ENCODE measurements at regions not wholly inside any gene's neighbourhood (a gene's known extent, or its start where the extent isn't known, plus 50 kb on each side); places are given as distances from the start of the nearest gene placed in this dataset.

DNA sequence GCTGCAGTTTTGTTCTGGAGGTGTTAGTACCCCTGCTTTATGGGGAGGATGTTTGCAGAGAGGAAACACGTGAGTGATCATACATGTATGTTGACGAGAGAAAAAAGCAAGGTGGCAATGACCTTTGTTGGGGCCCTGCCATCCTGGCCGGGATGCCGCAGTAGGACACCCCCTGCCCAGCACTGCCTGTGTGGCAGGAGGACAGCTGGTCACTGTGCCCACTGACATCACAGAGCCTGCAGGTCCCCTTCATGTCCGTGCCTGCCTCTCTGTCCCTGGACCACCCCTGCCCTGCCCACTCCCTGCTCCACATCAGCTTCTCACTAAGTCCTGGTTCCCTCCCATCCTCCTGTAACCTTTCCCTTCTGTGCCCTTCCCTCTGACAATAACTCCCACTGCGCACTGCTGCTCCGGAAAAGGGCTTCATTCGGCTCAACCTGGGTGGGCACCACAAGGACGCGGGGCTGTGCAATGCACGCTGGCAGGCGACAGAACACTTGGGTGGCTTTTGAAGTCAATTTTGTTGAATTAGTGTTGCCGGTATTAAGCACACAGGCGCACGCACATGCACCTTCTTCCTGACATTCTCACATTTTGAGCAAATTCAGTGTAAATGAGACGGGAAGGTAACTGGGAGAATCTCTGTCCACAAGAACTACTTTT, 51.5 kb upstream of the TWIST2 start:
- H3K79me2 ChIP-seq (ENCODE audit: control insufficient read depth, insufficient read depth, low read length), result no peaks in the 10 kb centered on the region
- H3K9ac ChIP-seq (ENCODE audit: insufficient read depth, low read length), result no peak overlapping the region
- no peaks in the 10 kb centered on the region for H3K4me1 ChIP-seq (ENCODE audit: control insufficient read depth, extremely low read depth, insufficient read depth, low read length)
- no peak overlapping the region for H3K4me2 ChIP-seq (ENCODE audit: extremely low read depth, insufficient read depth, low read length)
- H3K36me3 ChIP-seq (ENCODE audit: control insufficient read depth, insufficient read depth, low read length), result no peaks in the 10 kb centered on the region
- peaks cover 3% of the 10 kb centered on the region for H3K27me3 ChIP-seq (ENCODE audit: control insufficient read depth, insufficient read depth, low read length)
- no peaks in the 10 kb centered on the region for H4K20me1 ChIP-seq (ENCODE audit: control insufficient read depth, extremely low read depth, insufficient read depth, low read length)
- no peak for TF ChIP-seq EZH2 (IDR thresholded peaks at IDR 0.05; ENCODE audit: low read length, missing control alignments)
- TF ChIP-seq, protein P1, sequence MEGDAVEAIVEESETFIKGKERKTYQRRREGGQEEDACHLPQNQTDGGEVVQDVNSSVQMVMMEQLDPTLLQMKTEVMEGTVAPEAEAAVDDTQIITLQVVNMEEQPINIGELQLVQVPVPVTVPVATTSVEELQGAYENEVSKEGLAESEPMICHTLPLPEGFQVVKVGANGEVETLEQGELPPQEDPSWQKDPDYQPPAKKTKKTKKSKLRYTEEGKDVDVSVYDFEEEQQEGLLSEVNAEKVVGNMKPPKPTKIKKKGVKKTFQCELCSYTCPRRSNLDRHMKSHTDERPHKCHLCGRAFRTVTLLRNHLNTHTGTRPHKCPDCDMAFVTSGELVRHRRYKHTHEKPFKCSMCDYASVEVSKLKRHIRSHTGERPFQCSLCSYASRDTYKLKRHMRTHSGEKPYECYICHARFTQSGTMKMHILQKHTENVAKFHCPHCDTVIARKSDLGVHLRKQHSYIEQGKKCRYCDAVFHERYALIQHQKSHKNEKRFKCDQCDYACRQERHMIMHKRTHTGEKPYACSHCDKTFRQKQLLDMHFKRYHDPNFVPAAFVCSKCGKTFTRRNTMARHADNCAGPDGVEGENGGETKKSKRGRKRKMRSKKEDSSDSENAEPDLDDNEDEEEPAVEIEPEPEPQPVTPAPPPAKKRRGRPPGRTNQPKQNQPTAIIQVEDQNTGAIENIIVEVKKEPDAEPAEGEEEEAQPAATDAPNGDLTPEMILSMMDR (conservative IDR thresholded peaks at IDR 0.05 in 1 of 2, IDR thresholded peaks at IDR 0.05 in 1 of 2; ENCODE audit: low read depth in 1 of 2, low read length in 2 of 2), result no peak
- no peaks in the 10 kb centered on the region for H3K9me3 ChIP-seq (ENCODE audit: control insufficient read depth, insufficient read depth, low read depth, low read length)
- DNase-seq (ENCODE audit: low read depth in 2 of 2), result no peak
- H3K4me3 ChIP-seq (replicated peaks in 1 of 4; ENCODE audit: control extremely low read depth in 1 of 4, insufficient read depth in 1 of 4, low read depth in 3 of 4, low read length in 4 of 4), result no peak overlapping the region
- H2AFZ ChIP-seq (ENCODE audit: low read length), result no peak overlapping the region
- no peak overlapping the region for H3K27ac ChIP-seq (ENCODE audit: insufficient read depth, low read length)

DNA sequence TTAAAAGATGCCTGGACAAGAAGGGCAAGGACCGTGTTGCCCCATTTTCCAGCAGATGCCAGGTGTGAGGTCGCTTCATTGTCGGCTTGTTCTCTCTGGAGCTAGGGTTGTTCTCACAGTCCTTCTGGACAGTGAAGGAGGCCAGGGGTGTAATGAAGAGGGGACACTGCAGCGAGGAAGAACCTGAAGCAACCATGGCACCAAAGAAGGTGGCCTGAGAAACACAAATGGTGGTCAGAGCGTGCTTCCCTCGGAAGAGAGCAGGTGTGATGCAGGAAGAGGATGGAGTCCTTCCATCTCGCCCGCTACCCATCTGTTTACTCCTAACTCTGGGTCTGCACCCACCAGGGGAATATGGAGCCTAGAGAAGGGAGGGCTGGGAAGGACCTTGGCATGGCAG, 50.3 kb upstream of the TWIST2 start:
- no peaks in the 10 kb centered on the region for H3K79me2 ChIP-seq (ENCODE audit: control insufficient read depth, insufficient read depth, low read length)
- no peak overlapping the region for H3K9ac ChIP-seq (ENCODE audit: insufficient read depth, low read length)
- H4K20me1 ChIP-seq (ENCODE audit: control insufficient read depth, extremely low read depth, insufficient read depth, low read length), result no peaks in the 10 kb centered on the region
- TF ChIP-seq, protein P1 (conservative IDR thresholded peaks at IDR 0.05 in 1 of 2, IDR thresholded peaks at IDR 0.05 in 1 of 2; ENCODE audit: low read depth in 1 of 2, low read length in 2 of 2), result no peak
- TF ChIP-seq EZH2 (IDR thresholded peaks at IDR 0.05; ENCODE audit: low read length, missing control alignments), result no peak
- no peaks in the 10 kb centered on the region for H3K36me3 ChIP-seq (ENCODE audit: control insufficient read depth, insufficient read depth, low read length)
- no peak overlapping the region for H3K4me2 ChIP-seq (ENCODE audit: extremely low read depth, insufficient read depth, low read length)
- H3K4me1 ChIP-seq (ENCODE audit: control insufficient read depth, extremely low read depth, insufficient read depth, low read length), result no peaks in the 10 kb centered on the region
- no peak for DNase-seq (ENCODE audit: low read depth in 2 of 2)
- H2AFZ ChIP-seq (ENCODE audit: low read length), result no peak overlapping the region
- no peaks in the 10 kb centered on the region for H3K9me3 ChIP-seq (ENCODE audit: control insufficient read depth, insufficient read depth, low read depth, low read length)
- no peak overlapping the region for H3K27ac ChIP-seq (ENCODE audit: insufficient read depth, low read length)
- peaks cover 3% of the 10 kb centered on the region for H3K27me3 ChIP-seq (ENCODE audit: control insufficient read depth, insufficient read depth, low read length)
- H3K4me3 ChIP-seq (replicated peaks in 1 of 4; ENCODE audit: control extremely low read depth in 1 of 4, insufficient read depth in 1 of 4, low read depth in 3 of 4, low read length in 4 of 4), result no peak overlapping the region

Data from fibroblast of lung (primary cell).